HEK293 (cell line): ENCODE measurements at regions not wholly inside any gene's neighbourhood (a gene's known extent, or its start where the extent isn't known, plus 50 kb on each side); places are given as distances from the start of the nearest gene placed in this dataset.
"Not testable (repeated sequence)": the region's sequence is repeated elsewhere in the genome, so short reads cannot be mapped to it uniquely, and the experiment has no call there.

Experiments
- CTCF ChIA-PET: fragments of 350-600 bp; formaldehyde crosslinking; extraction: SDS; loops from one replicate; lab custom pipeline; 2021; ENCODE audit warnings: antibody characterized with exemption; lab: Yijun Ruan, JAX
- POLR2A ChIA-PET: fragments of 300-600 bp; formaldehyde crosslinking; extraction: SDS; loops from one replicate; lab custom pipeline; 2020; ENCODE audit warnings: antibody characterized with exemption, inconsistent platforms; lab: Yijun Ruan, JAX
- H3K27ac ChIP-seq: fragments of 200-500 bp; sonication (Bioruptor generic); 2 replicates; pipeline ENCODE4 v1.5.1; 2014; ENCODE audit warnings: low read depth, low read length, control low read depth, inconsistent platforms; ENCODE audit errors: extremely low read depth
- H3K36me3 ChIP-seq, 2 experiments: fragments of 200-500 bp in 1 of 2; sonication (Bioruptor generic) in 1 of 2; 1 replicate in 1 of 2; 2 replicates in 1 of 2; pipeline ENCODE4 v1.5.1; 2014 to 2017; ENCODE audit warnings: inconsistent platforms in 2 of 2, low read length in 2 of 2; ENCODE audit not compliant: control insufficient read depth in 2 of 2, insufficient read depth in 1 of 2
- H3K4me1 ChIP-seq: fragments of 200-500 bp; sonication (Bioruptor generic); 2 replicates; pipeline ENCODE4 v1.5.1; 2014; ENCODE audit warnings: mild to moderate bottlenecking, low read length, inconsistent platforms; ENCODE audit not compliant: control insufficient read depth, insufficient read depth
- H3K4me3 ChIP-seq: 2 replicates; pipeline ENCODE4 v1.5.1; 2011; ENCODE audit warnings: low read depth, mild to moderate bottlenecking, control low read depth, low read length, moderate library complexity
- H3K9me3 ChIP-seq: fragments of 200-500 bp; sonication (Bioruptor generic); 2 replicates; pipeline ENCODE4 v1.5.1; 2014; ENCODE audit warnings: low read depth, low read length, inconsistent platforms; ENCODE audit not compliant: control insufficient read depth, insufficient read depth
- GLIS2 ChIP-seq: fragments of 450-650 bp; formaldehyde crosslinking; IDR thresholded peaks from 2 replicates; pipeline ENCODE4 v1.5.1; 2016; ENCODE audit warnings: missing biosample characterization, missing genetic modification characterization
- PRDM1 ChIP-seq: fragments of 450-650 bp; formaldehyde crosslinking; IDR thresholded peaks from 2 replicates; pipeline ENCODE4; 2016; ENCODE audit warnings: missing biosample characterization, missing genetic modification characterization
- ZNF549 ChIP-seq: fragments of 450-650 bp; IDR thresholded peaks from 2 replicates; pipeline ENCODE4 v1.5.1; 2018; ENCODE audit warnings: missing biosample characterization, missing genetic modification characterization, mild to moderate bottlenecking, inconsistent platforms, moderate library complexity
- ZNF660 ChIP-seq: fragments of 450-650 bp; IDR thresholded peaks from 2 replicates; pipeline ENCODE4 v1.5.1; 2018; ENCODE audit warnings: missing biosample characterization, mild to moderate bottlenecking, missing genetic modification characterization
- ZNF768 ChIP-seq: fragments of 450-650 bp; formaldehyde crosslinking; IDR thresholded peaks from 2 replicates; pipeline ENCODE4 v1.5.1; 2018; ENCODE audit warnings: missing biosample characterization, mild to moderate bottlenecking, missing genetic modification characterization
- TF ChIP-seq, protein P1 (sequence below): fragments of 450-650 bp; formaldehyde crosslinking; IDR thresholded peaks from 2 replicates; pipeline ENCODE4 v1.5.1; 2016; ENCODE audit warnings: missing biosample characterization, missing genetic modification characterization
- TF ChIP-seq, protein P2 (sequence below): fragments of 450-650 bp; formaldehyde crosslinking; optimal IDR thresholded peaks from 2 replicates; pipeline ENCODE3; 2016; ENCODE audit warnings: missing biosample characterization, mild to moderate bottlenecking, missing genetic modification characterization
- TF ChIP-seq, protein P3 (sequence below): fragments of 450-650 bp; formaldehyde crosslinking; IDR thresholded peaks from 2 replicates; pipeline ENCODE4 v1.5.1; 2016; ENCODE audit warnings: missing biosample characterization, missing genetic modification characterization

DNA sequence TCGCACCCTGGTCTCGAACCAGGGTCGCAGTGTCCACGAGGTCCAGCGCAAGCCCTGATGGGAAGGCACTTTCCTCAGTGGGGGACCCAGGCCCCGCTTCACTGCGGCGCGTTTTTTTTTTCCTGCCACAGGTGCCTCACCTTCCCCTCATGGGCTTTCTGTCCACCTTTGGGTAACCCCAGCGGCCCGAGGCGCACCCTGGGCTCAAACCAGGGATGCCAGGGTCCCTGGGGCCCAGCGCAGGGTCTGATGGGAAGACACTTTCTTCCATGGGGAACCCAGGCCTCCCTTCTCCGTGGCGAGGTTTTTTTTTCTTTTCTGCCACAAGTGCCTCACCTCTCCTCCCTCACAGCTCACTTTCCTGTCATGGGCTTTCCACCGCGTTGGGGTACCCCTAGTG, 1269.9 kb downstream of the FOXD4L5 start (continued):
- TF ChIP-seq PRDM1 (tag by site-specific recombination) (no peak), ZNF660 (no peak), GLIS2 (no peak), ZNF549 (no peak), ZNF768 (tag by site-specific recombination) (no peak)
- TF ChIP-seq, protein P1, sequence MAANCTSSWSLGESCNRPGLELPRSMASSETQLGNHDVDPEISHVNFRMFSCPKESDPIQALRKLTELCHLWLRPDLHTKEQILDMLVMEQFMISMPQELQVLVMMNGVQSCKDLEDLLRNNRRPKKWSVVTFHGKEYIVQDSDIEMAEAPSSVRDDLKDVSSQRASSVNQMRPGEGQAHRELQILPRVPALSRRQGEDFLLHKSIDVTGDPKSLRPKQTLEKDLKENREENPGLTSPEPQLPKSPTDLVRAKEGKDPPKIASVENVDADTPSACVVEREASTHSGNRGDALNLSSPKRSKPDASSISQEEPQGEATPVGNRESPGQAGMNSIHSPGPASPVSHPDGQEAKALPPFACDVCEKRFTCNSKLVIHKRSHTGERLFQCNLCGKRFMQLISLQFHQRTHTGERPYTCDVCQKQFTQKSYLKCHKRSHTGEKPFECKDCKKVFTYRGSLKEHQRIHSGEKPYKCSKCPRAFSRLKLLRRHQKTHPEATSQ (tag by site-specific recombination), result no peak
- TF ChIP-seq, protein P2, sequence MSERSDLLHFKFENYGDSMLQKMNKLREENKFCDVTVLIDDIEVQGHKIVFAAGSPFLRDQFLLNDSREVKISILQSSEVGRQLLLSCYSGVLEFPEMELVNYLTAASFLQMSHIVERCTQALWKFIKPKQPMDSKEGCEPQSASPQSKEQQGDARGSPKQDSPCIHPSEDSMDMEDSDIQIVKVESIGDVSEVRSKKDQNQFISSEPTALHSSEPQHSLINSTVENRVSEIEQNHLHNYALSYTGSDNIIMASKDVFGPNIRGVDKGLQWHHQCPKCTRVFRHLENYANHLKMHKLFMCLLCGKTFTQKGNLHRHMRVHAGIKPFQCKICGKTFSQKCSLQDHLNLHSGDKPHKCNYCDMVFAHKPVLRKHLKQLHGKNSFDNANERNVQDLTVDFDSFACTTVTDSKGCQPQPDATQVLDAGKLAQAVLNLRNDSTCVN (tag by site-specific recombination), result no peak
- TF ChIP-seq, protein P3, sequence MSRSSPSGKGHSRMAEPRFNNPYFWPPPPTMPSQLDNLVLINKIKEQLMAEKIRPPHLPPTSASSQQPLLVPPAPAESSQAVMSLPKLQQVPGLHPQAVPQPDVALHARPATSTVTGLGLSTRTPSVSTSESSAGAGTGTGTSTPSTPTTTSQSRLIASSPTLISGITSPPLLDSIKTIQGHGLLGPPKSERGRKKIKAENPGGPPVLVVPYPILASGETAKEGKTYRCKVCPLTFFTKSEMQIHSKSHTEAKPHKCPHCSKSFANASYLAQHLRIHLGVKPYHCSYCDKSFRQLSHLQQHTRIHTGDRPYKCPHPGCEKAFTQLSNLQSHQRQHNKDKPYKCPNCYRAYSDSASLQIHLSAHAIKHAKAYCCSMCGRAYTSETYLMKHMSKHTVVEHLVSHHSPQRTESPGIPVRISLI, result no peak

DNA sequence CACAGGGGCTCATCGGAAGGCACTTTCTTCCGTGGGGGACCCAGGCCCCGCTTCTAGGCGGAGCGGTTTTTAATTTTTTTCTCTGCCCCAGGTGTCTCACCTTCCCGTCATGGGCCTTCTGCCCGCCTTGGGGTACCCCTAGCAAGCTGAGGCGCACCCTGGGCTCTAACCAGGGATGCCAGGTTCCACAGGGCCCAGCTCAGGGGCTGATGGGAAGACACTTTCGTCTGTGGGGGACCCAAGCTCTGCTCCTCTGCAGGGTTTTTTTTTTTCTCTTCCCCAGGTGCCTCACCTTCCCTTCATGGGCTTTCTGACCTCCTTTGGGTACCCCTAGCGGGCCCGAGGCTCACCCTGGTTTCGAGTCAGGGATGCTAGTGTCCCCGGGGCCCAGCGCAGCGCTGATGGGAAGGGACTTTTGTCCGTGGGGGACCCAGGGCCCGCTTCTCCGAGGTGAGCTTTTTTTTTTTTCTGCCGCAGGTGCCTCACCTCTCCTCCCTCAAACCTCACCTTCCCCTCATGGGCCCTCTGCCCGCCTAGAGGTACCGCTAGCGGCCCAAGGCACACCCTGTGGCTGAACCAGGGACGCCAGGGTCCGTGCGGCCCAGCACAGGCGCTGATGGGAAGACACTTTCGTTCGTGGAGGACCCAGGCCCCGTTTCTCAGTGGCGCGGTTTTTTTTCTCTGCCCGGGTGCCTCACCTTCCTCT, 1270.5 kb downstream of the FOXD4L5 start:
- H3K4me3 ChIP-seq, H3K36me3 ChIP-seq, H3K27ac ChIP-seq, POLR2A ChIA-PET, H3K4me1 ChIP-seq, H3K9me3 ChIP-seq, CTCF ChIA-PET: not testable (repeated sequence)

DNA sequence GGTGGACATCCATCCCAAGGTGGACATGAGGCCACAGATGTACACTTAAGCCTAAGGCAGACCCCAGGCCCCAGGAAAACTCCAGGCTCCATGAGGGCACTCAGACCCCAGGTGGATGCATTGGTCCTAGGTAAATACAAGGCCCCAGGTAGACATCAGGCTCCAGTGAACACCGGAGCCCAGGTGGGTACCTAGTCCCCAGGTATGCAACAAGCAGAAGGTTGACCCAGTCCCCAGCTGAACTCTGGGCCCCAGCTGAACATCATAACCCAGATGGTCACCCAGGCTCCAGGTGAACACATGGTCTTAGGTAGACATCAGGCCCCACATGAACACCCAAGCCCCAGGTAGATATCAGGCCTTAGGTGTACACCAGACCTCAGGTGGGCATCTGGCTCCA, 1271.9 kb downstream of the FOXD4L5 start:
- H3K4me3 ChIP-seq, result not testable (repeated sequence)

DNA sequence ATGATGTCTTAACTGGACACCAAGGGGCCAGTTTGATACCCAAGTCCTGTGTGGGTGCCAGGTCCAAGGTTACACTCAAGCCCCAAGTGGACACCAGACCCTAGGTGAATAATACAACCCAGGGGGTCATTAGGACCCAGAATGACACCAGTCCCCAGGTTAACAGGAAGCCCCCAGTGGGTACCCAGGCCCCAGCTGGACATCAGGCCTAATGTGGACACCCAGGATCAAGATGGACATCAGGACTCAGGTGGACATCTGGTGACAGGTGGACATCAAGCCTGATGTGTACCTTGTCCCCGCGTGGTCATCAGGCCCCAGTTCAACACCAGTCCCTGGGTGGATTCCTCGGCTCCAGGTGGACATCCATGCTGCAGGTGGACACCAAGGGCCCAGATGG, 1273.0 kb downstream of the FOXD4L5 start:
- H3K4me1 ChIP-seq, CTCF ChIA-PET, H3K9me3 ChIP-seq, H3K36me3 ChIP-seq, POLR2A ChIA-PET, H3K27ac ChIP-seq, H3K4me3 ChIP-seq: not testable (repeated sequence)

More for the DNA sequence above, 1271.9 kb downstream of the FOXD4L5 start:
- H3K27ac ChIP-seq, H3K4me1 ChIP-seq, POLR2A ChIA-PET, H3K9me3 ChIP-seq, CTCF ChIA-PET, H3K36me3 ChIP-seq: not testable (repeated sequence)

DNA sequence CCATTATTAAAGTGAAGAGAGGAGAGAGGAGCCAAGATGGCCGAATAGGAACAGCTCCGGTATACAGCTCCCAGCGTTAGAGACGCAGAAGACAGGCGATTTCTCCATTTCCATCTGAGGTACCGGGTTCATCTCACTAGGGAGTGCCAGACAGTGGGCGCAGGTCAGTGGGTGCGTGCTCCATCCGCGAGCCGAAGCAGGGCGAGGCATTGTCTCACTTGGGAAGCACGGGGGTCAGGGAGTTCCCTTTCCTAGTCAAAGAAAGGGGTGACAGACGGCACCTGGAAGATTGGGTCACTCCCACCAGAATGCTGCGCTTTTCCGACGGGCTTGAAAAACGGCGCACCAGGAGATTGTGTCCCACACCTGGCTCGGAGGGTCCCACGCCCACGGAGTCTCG, 1305.3 kb downstream of the FOXD4L5 start:
- CTCF ChIA-PET, H3K4me3 ChIP-seq, H3K36me3 ChIP-seq, H3K27ac ChIP-seq, POLR2A ChIA-PET, H3K4me1 ChIP-seq, H3K9me3 ChIP-seq: not testable (repeated sequence)
